ENCODE measurements at regions not wholly inside any gene's neighbourhood (a gene's known extent, or its start where the extent isn't known, plus 50 kb on each side); places are given as distances from the start of the nearest gene placed in this dataset.

- no peak overlapping the region for H3T11ph ChIP-seq (ENCODE audit: low read length)
- no peak overlapping the region for H3K27ac ChIP-seq (ENCODE audit: insufficient read length, low read depth, low read length)
- no peak overlapping the region for H4K91ac ChIP-seq (ENCODE audit: insufficient read length, low read depth, low read length)
- H3K4me3 Mint-ChIP-seq = no peak overlapping the region
- no peak overlapping the region for H2BK5ac ChIP-seq (ENCODE audit: insufficient read length, low read length)
- no peak overlapping the region for H2BK15ac ChIP-seq (ENCODE audit: low read depth, low read length)
- H2AFZ ChIP-seq (ENCODE audit: low read length) = no peak overlapping the region
- no peaks in the 10 kb centered on the region for H3K27me3 Mint-ChIP-seq (ENCODE audit: low read depth)
- H3K79me2 ChIP-seq (ENCODE audit: insufficient read depth, low read length) = no peaks in the 10 kb centered on the region
- no peaks in the 10 kb centered on the region for H3K79me1 ChIP-seq (ENCODE audit: insufficient read depth, low read depth, low read length, poor library complexity, severe bottlenecking)
- H4K20me1 ChIP-seq (ENCODE audit: control insufficient read depth, insufficient read depth, insufficient read length) = no peaks in the 10 kb centered on the region
- no peak overlapping the region for H4K5ac ChIP-seq (ENCODE audit: insufficient read length, low read depth, low read length)
- peaks cover 0 to 5% of the 10 kb centered on the region in 2 experiments; a peak in 1 of 4 replicates for H3K4me1 Mint-ChIP-seq
- H3K18ac ChIP-seq (ENCODE audit: insufficient read length, low read depth, low read length) = no peak overlapping the region
- H3K27ac Mint-ChIP-seq = no peak overlapping the region
- no peak overlapping the region for H3K9ac ChIP-seq (ENCODE audit: extremely low read depth, insufficient read length, low read length)
- no peaks in the 10 kb centered on the region for H3K27me3 ChIP-seq (ENCODE audit: insufficient read depth, low read length)
- no peak overlapping the region for H3K56ac ChIP-seq (ENCODE audit: insufficient read length, low read depth, low read length)
- H2BK12ac ChIP-seq (ENCODE audit: insufficient read length, low read depth, low read length) = no peak overlapping the region
- no peak for TF ChIP-seq CTCF (conservative IDR thresholded peaks at IDR 0.05)
- no peaks in the 10 kb centered on the region for H3K4me1 ChIP-seq (ENCODE audit: insufficient read depth, low read length)
- no peak overlapping the region for H3K14ac ChIP-seq (ENCODE audit: insufficient read depth, low read length)
- H2BK120ac ChIP-seq (ENCODE audit: low read depth, low read length, poor library complexity, severe bottlenecking) = no peak overlapping the region
- no peak overlapping the region for H4K8ac ChIP-seq (replicated peaks; ENCODE audit: insufficient read length, low read depth, low read length)
- H2AK5ac ChIP-seq (ENCODE audit: insufficient read length, low read length) = no peak overlapping the region
- H3K4ac ChIP-seq (ENCODE audit: low read depth, low read length) = no peak overlapping the region
- no peak overlapping the region for H2BK20ac ChIP-seq (ENCODE audit: low read depth, low read length, poor library complexity, severe bottlenecking)
- no peaks in the 10 kb centered on the region for H3K9me3 ChIP-seq (ENCODE audit: control insufficient read depth, low read depth, low read length)
- no peaks in the 10 kb centered on the region for H3K23me2 ChIP-seq (ENCODE audit: insufficient read length, low read depth, low read length, poor library complexity, severe bottlenecking)
- no peak overlapping the region for H3K4me2 ChIP-seq (ENCODE audit: insufficient read depth, insufficient read length, low read length)
- 100% methylated on average over 1 of the region's 1 CpG for WGBS (ENCODE audit: extremely low coverage, insufficient read length, low lambda C conversion rate)
- H3K9me3 Mint-ChIP-seq = no peaks in the 10 kb centered on the region
- no peak for DNase-seq
- H3K23ac ChIP-seq (ENCODE audit: insufficient read length, low read depth, low read length) = no peak overlapping the region
- H3K36me3 Mint-ChIP-seq (ENCODE audit: insufficient read depth in 1 of 3, low read depth in 3 of 3) = no peaks in the 10 kb centered on the region
Observed at GRCh38 chr5:99000876-99001275, 72.1 kb upstream of the CHD1 start.
